GM21723 (cell line): ENCODE measurements at regions not wholly inside any gene's neighbourhood (a gene's known extent, or its start where the extent isn't known, plus 50 kb on each side); places are given as distances from the start of the nearest gene placed in this dataset.

Source experiments
- ATAC-seq: cut with Tn5 transposase; IDR thresholded peaks from one replicate; pipeline ENCODE4 v1.9.1; 2021; ENCODE audit warnings: mild to moderate bottlenecking, moderate library complexity; ENCODE audit not compliant: unreplicated experiment

GRCh38 chr14:98446508-98446907, 825.5 kb downstream of the BCL11B start:
- no peak for ATAC-seq

GRCh38 chr14:98456231-98456630, 815.8 kb downstream of the BCL11B start:
- ATAC-seq = no peak

- ATAC-seq = no peak
Measured at GRCh38 chr14:98458702-98459101, 813.3 kb downstream of the BCL11B start.

- ATAC-seq = no peak
Measured at GRCh38 chr14:98462908-98463307, 809.1 kb downstream of the BCL11B start.

GRCh38 chr14:98466807-98467206, 805.2 kb downstream of the BCL11B start:
- no peak for ATAC-seq

GRCh38 chr14:98470663-98471062, 801.3 kb downstream of the BCL11B start:
- no peak for ATAC-seq

GRCh38 chr14:98474900-98475299, 797.1 kb downstream of the BCL11B start:
- ATAC-seq = no peak

GRCh38 chr14:98477935-98478334, 794.1 kb downstream of the BCL11B start:
- ATAC-seq = no peak

GRCh38 chr14:98489115-98489514, 782.9 kb downstream of the BCL11B start:
- ATAC-seq = no peak

GRCh38 chr14:98494582-98494981, 777.4 kb downstream of the BCL11B start:
- no peak for ATAC-seq

GRCh38 chr14:98498019-98498885, 773.7 kb downstream of the BCL11B start:
- no peak for ATAC-seq

- ATAC-seq = no peak
Measured at GRCh38 chr14:98501335-98501734, 770.7 kb downstream of the BCL11B start.

GRCh38 chr14:98501836-98502235, 770.2 kb downstream of the BCL11B start:
- ATAC-seq = no peak

GRCh38 chr14:98503086-98503815, 768.7 kb downstream of the BCL11B start:
- ATAC-seq = no peak

- ATAC-seq = no peak
Measured at GRCh38 chr14:98507264-98507663, 764.7 kb downstream of the BCL11B start.

- no peak for ATAC-seq
Measured at GRCh38 chr14:98510392-98510791, 761.6 kb downstream of the BCL11B start.

- no peak for ATAC-seq
Measured at GRCh38 chr14:98512501-98513251, 759.3 kb downstream of the BCL11B start.

GRCh38 chr14:98513558-98513957, 758.4 kb downstream of the BCL11B start:
- ATAC-seq = no peak

GRCh38 chr14:98514016-98514415, 758.0 kb downstream of the BCL11B start:
- ATAC-seq = no peak

GRCh38 chr14:98536256-98536655, 735.7 kb downstream of the BCL11B start:
- no peak for ATAC-seq

- ATAC-seq = no peak
Measured at GRCh38 chr14:98542316-98542715, 729.7 kb downstream of the BCL11B start.
